Left colon (tissue), 2 donors: ENCODE measurements at regions not wholly inside any gene's neighbourhood (a gene's known extent, or its start where the extent isn't known, plus 50 kb on each side); places are given as distances from the start of the nearest gene placed in this dataset.

Experiments used
- ATAC-seq: fragments of 200-7000 bp; cut with Tn5 transposase; one replicate; pipeline ENCODE4 v1.9.1; 2020; ENCODE audit warnings: mild to moderate bottlenecking, moderate library complexity
- DNase-seq, 2 donors: peaks; one replicate each; pipeline ENCODE4 v3.0.0-alpha.2; 2020
- intact Hi-C, 2 donors: fragments of 100-400 bp; cut with DNase I in 1 of 2; cut with micrococcal nuclease in 1 of 2; formaldehyde crosslinking; loops; one replicate each; pipeline versions ENCODE4 v1.11.2 to v1.14.0; 2022; cut with DNase I, micrococcal nuclease
- donor health status: DM: no; HTN: no; CAD: no.
- donor health status: DM: yes; HTN: yes; CAD: no.

GRCh38 chr5:68698025-68698940, 395.5 kb upstream of the SLC30A5 start:
- intact Hi-C loops = no loop called here
- ATAC-seq (no peak), DNase-seq (no peak)

GRCh38 chr5:68699966-68700365, 393.8 kb upstream of the SLC30A5 start:
- DNase-seq (no peak), ATAC-seq (no peak)
- intact Hi-C loops = no loop called here

GRCh38 chr5:68707575-68707974, 386.2 kb upstream of the SLC30A5 start:
- intact Hi-C loops = no loop called here
- DNase-seq (no peak), ATAC-seq (no peak)

- no peak for ATAC-seq
- no peak for DNase-seq
- intact Hi-C loops = no loop called here
These were observed 385.5 kb upstream of the SLC30A5 start for GRCh38 chr5:68708156-68708841.

- intact Hi-C loops = no loop called here
- DNase-seq (no peak), ATAC-seq (no peak)
These were observed 385.0 kb upstream of the SLC30A5 start for GRCh38 chr5:68708842-68709170.

GRCh38 chr5:68709239-68709638, 384.6 kb upstream of the SLC30A5 start:
- ATAC-seq = no peak
- no peak for DNase-seq
- intact Hi-C loops = no loop called here

- intact Hi-C loops = no loop called here
- no peak for ATAC-seq
- no peak for DNase-seq
These were observed 383.3 kb upstream of the SLC30A5 start for GRCh38 chr5:68710514-68710913.

GRCh38 chr5:68711293-68712200, 382.3 kb upstream of the SLC30A5 start:
- DNase-seq = no peak
- intact Hi-C loops = no loop called here
- ATAC-seq = no peak

GRCh38 chr5:68714810-68715209, 379.0 kb upstream of the SLC30A5 start:
- DNase-seq (no peak), ATAC-seq (no peak)
- intact Hi-C loops = no loop called here

GRCh38 chr5:68720884-68721610, 372.8 kb upstream of the SLC30A5 start:
- DNase-seq (no peak), ATAC-seq (no peak)
- intact Hi-C loops = no loop called here

GRCh38 chr5:68722357-68722756, 371.5 kb upstream of the SLC30A5 start:
- ATAC-seq (no peak), DNase-seq (no peak)
- intact Hi-C loops = no loop called here

- DNase-seq = no peak
- intact Hi-C loops = no loop called here
- no peak for ATAC-seq
These were observed 367.7 kb upstream of the SLC30A5 start for GRCh38 chr5:68725905-68726683.

GRCh38 chr5:68727931-68728330, 365.9 kb upstream of the SLC30A5 start:
- DNase-seq (no peak), ATAC-seq (no peak)
- intact Hi-C loops = no loop called here

GRCh38 chr5:68729678-68730077, 364.1 kb upstream of the SLC30A5 start:
- DNase-seq = no peak
- no peak for ATAC-seq
- intact Hi-C loops = no loop called here

GRCh38 chr5:68730220-68730978, 363.4 kb upstream of the SLC30A5 start:
- DNase-seq (no peak), ATAC-seq (peak; percentile 48)
- intact Hi-C loops = no loop called here

GRCh38 chr5:68730979-68731654, 362.7 kb upstream of the SLC30A5 start:
- intact Hi-C loops = no loop called here
- ATAC-seq = no peak

GRCh38 chr5:68732251-68732650, 361.6 kb upstream of the SLC30A5 start:
- ATAC-seq (no peak), DNase-seq (no peak)
- intact Hi-C loops = no loop called here

More at GRCh38 chr5:68730979-68731654, 362.7 kb upstream of the SLC30A5 start:
- DNase-seq = no peak
